Posterior cingulate gyrus (tissue), 11 donors: ENCODE measurements at regions not wholly inside any gene's neighbourhood (a gene's known extent, or its start where the extent isn't known, plus 50 kb on each side); places are given as distances from the start of the nearest gene placed in this dataset.
"Not testable (repeated sequence)": the region's sequence is repeated elsewhere in the genome, so short reads cannot be mapped to it uniquely, and the experiment has no call there.

Experiments used
- DNase-seq, 10 donors: peaks; one replicate each; pipeline versions ENCODE4 v3.0.0 to v3.0.0-alpha.2; 2020 to 2021; ENCODE audit warnings: mixed read lengths in 3 of 10
- intact Hi-C: fragments of 100-400 bp; cut with DNase I; formaldehyde crosslinking; loops from one replicate; pipeline ENCODE4 v1.15.1; 2023

DNA sequence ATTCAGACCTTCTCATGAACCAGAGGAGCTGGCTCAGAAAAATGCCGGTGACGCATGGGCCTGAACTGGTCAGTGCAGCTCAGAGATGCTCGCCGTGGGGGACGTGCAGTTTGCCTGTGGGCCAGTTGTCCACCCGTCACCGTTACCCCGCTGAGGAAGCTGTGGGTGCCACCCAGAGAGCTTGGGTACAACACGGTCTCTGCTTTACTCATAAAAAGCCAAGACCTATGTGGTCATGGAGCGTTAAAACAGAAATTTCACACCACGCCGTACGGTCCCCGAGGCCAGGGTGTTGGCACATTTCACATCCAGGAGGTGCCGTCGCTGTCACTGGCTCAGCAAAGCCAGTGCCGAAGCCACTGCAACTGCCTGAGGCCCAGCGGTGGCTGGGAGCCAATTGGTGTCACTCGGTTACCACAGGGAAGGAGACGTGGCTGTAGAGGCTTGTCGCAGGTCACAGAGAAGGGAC is 120.9 kb downstream of the METRNL start:
- intact Hi-C loops: no loop called here
- peak in 7 of 10 donors; percentile 1 to 75 (median 28) for DNase-seq

DNA sequence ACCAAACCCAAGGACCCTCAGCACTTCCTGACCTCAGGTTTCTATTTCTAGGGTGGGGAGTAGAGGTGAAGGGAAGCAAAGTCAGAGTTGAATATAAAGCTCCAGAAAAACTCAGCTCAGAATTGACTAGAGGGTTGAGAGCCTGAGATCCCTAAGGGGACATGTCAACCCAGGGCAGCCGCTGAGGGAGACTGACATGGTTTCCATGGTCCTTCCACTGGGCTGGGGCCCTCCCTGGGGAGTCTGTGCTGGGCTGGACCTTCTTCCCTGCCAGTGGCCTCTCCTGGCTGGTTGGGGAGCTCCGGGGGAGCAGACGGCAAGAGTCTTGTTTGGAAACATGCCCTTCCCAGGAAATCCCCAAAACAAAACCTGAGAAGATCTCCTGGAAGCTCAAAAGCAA is 121.3 kb downstream of the METRNL start:
- DNase-seq: peak in 4 of 10 donors; percentile 1 to 59 (median 28)
- intact Hi-C loops: no loop called here

DNA sequence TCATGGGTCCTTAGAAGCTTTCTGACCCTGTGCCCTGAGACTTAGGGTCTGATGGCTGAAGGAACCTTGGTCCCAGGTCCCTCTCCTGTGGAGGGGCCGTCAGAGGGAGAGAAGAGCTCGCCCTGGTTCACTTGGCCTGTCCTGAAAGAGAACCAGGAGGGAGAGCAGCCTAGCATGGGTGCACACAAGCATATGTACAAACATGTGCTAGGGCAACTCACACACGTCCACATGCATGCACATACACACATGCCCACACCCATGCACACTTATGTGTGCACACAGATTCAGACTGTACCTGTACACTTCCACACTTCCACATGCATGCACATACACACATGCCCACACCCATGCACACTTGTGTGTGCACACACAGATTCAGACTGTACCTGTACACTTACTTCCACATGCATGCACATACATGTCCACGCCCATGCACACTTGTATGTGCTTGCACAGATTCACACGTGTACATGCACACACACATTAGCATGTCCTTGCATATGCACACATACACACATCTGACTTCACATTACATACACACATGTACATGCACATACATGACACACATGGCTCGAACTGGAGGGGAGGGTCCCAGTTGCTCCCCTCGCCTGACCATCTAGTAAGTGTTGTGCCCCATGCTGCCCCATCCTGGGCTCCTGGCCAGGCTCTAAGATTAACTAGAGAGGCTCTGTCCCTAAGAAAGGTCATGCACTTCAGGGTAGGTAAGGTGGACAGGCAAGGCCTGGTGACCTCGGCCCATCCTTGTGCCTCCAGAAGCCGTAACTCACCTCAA is 122.0 kb downstream of the METRNL start:
- DNase-seq: peak in 5 of 10 donors; percentile 1 to 30 (median 16)
- intact Hi-C loops: no loop called here

DNA sequence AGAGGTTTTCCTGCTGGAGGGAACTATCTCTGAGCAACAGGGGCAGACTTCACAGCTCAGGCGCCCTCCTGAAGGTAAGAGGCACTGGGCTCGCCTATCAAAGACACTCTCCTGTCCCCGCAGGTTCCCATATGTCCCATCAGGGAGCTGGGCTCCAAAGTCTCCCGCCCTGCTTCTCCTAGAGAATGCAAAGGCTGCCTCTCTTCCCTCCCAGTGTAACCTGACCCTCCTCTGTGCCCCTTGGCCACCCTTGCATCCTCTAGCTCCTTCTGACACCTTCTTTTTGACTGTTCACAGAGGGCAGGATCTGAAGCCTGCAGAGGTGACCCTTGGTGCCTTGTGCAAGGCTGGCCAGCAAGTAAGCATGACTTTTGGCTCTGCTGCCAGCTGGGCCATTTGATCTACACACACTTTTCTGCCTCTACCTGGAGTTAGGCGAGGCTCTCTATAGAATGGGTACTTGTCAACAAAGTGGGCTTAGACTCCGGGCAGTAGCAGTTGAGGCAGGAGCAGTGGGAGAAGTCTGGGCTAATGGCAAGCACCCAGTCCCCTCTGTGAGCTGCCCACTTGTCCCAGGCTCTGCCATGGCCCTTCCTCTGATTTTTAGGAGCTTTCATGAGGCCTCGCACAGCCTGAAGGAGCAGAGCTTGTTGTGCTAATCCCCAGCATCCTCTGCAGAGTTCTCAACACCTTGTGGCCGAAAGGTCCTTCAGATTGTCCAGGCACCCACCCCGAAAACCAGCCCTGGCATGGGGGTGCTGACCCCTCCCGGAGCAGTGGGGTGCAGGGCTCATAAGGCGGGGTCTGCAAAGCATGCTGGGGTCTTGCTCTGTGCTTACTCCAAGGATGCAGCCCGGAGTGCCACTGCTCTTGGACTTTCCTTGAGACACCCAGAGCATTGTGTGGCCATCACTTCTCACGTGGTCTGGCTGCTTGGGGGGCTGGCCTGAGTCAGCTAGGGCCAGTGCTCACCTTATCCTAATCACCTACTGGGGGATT is 122.9 kb downstream of the METRNL start:
- intact Hi-C loops: no loop called here
- DNase-seq: peak in 6 of 10 donors; percentile 1 to 57 (median 12)

DNA sequence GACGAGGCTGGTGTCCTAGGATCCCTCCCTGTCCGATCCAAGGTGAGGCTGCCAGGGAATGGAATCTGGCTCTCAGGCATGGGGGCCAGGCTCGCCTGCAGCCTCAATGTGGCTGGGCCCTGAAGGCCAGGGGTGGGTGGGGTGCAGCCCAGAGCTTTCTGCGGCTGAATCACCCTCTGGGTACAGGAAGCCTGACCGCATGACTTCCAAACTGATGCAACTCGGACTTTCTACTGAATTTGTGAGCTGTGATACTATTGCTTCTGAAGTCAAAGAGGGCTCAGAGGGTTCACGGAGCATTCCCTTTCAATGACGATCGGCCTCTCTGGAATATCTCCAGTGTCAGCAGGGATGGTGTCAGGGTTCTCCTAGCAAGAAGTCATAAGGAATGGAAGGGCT is 123.7 kb downstream of the METRNL start:
- peak in 7 of 10 donors; percentile 1 to 81 (median 24) for DNase-seq
- intact Hi-C loops: no loop called here

DNA sequence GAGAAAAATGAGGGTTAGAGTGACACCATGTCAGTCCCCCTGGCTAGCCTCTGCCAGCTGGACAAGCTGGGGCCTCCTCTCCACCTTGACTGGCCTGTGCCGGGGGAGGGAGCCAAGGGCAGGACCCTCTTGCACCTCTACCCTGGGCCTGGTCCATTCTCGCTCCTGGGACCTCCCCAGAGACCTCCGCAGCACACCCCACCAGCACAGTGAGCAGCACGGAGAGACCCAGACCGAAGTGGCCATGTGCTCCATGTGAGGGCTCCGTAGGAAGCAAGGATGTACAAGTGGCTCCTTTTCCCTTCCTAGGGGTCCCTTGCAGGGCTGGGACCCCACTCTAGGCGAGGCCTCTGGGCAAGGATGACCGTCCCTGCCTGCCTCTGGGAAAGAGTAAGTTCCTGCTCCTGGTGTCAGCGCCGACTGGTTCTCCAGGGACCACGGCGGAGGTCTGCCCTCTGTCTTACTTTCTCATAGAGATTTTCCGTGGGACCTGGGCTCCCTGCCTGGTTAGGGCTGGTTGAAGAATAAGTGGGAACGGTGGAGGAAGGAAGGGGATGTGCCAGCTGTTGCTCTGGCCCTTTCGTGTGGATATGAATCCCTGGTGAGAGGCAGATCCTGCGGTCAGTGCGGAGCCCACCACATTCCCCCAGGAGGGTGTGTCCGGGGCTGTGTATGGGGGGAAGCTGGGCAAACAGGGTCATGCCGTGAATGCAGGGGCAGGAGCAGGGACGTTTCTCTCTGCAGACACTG is 124.2 kb downstream of the METRNL start:
- peak in 6 of 10 donors; percentile 1 to 78 (median 14) for DNase-seq

DNA sequence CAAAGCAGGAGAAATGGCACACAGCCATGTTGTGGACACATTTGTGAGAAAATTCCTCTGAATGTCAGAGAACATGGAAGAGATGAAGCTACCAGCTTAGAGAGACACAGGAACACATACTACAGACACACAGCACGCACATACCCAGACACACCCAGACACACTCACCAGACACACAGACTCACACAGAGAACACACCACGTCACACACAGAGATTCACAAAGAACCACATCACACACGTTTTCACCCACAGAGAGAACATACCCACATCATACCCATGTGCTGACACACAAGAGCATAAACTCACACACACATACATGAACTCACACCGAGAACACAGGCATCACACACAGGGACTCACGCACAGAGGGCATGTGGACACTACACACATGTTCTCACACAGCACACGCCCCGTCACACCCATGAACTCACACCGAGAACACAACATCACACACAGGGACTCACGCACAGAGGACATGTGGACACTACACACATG is 124.9 kb downstream of the METRNL start:
- intact Hi-C loops: no loop called here
- peak in 4 of 10 donors; percentile 2 to 17 (median 6) for DNase-seq

More for the DNA sequence above, 124.2 kb downstream of the METRNL start:
- intact Hi-C loops: no loop called here

DNA sequence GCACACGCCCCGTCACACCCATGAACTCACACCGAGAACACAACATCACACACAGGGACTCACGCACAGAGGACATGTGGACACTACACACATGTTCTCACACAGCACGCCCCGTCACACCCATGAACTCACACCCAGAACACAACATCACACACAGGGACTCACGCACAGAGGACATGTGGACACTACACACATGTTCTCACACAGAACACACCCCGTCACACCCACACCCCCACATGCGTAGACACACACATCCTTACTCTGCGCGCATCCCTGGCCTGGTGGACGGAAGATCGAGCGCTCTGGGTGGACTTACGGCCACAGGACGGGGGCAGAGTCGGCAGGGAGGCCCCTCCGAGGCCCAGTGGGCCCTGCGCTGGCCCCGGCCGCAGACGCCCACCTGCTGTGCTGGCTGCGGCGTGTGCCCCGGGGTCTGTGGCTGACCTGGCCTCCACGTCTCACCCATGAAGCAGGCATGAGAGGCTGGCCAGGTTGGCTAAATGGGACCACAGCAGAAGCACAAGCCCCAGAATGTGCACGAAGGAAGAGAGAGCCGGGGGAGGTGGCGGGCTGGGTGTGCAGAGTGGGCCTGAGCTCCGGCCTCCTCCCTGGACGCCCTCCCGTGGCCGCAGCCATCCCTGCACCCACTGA is 125.5 kb downstream of the METRNL start:
- intact Hi-C loops: not testable (repeated sequence)
- peak in 6 of 10 donors; percentile 2 to 57 (median 34) for DNase-seq

DNA sequence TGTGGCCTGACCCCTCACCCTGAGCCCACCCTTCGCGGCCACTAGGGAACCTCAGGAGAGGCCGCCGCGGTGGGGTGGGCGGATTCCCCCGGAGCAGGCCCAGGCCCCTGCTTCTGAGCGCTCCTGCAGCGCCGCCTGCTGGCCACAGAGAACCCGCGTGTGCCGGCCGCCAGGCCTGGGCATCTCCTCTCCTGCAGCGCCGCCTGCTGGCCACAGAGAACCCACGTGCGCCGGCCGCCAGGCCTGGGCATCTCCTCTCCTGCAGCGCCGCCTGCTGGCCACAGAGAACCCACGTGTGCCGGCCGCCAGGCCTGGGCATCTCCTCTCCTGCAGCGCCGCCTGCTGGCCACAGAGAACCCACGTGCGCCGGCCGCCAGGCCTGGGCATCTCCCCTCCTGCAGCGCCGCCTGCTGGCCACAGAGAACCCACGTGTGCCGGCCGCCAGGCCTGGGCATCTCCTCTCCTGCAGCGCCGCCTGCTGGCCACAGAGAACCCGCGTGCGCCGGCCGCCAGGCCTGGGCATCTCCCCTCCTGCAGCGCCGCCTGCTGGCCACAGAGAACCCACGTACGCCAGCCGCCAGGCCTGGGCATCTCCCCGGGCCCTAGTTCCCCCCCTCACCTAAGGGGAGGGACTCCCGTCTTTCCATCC is 126.1 kb downstream of the METRNL start:
- peak in 9 of 10 donors; percentile 10 to 88 (median 30) for DNase-seq

DNA sequence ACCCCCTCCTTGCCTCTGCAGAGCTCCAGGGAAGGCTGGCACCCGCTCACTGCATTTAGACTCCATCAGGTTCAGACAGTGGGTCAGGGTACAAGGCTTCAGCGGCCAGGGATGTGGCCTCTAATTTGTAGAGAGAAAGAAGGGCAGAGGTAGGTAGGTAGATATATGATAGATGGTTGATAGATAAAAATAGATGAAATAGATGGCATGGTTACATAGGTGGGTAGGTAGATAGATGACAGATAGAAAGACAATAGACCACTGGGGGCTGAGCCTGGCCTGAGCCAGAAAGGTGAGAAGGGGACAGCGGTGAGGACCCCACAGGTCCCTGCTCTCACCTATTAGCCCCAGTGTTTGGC is 126.6 kb downstream of the METRNL start:
- DNase-seq, intact Hi-C loops: not testable (repeated sequence)

More for the DNA sequence above, 126.1 kb downstream of the METRNL start:
- intact Hi-C loops: not testable (repeated sequence)

DNA sequence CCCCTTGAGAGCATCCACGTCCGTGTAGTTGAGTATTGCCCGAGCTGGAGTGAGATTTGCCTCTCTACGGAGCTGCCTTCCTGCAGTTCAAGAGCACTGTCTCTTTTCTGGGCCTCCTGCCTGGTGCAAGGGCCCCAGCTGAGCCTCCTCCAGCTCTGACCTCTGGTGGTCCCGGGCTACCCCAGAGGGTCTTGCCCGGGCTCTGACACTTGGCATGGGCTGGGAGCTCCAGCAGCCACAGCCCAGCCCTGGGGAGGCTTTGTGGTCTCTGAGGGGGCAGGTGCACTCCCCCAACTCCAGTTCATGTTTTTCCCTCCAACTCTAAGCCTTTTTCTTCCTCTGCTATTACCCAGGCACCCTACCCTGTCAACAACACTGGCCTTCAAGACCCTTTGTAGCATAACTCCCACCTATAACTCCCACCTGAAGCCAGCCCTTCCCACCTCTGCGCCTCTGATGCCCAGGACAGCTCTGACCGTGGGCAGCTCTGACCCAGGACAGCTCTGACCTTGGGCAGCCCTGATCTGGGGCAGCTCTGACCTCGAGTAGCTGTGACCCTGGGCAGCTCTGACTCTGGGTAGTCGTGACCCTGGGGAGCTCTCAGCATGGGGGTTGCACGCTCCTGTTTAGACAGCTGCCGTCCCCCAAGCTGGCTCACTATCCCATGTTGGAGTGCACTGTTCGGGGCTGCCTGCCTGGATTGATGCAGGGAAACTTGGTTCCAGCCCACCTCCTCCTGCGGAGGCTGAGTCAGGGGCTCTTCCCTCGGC is 127.6 kb downstream of the METRNL start:
- intact Hi-C loops: not testable (repeated sequence)
- peak in 4 of 10 donors; percentile 3 to 70 (median 28) for DNase-seq

DNA sequence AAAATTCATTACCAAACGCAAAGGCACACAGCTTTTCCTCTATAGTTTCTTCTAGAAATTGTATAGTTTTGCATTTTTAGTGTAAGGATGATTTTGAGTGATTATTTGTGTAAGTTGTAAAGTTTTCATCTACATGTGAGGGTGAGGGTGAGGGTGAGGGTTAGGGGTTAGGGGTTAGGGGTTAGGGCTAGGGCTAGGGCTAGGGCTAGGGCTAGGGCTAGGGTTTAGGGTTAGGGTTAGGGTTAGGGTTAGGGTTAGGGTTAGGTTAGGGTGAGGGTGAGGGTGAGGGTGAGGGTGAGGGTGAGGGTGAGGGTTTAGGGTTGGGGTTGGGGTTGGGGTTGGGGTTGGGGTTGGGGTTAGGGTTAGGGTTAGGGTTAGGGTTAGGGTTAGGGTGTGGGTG is 167.6 kb downstream of the METRNL start:
- DNase-seq: peak in 2 of 10 donors; percentile 23 to 41
- intact Hi-C loops: not testable (repeated sequence)
